Skeletal muscle tissue (tissue), 3 donors: ENCODE measurements at regions not wholly inside any gene's neighbourhood (a gene's known extent, or its start where the extent isn't known, plus 50 kb on each side); places are given as distances from the start of the nearest gene placed in this dataset.

ENCODE experiments used
- H3K27ac ChIP-seq: one replicate; pipeline ENCODE4 v1.7.0; 2013; ENCODE audit warnings: mild to moderate bottlenecking, low read depth, low read length, inconsistent platforms
- H3K27me3 ChIP-seq, 3 donors: one replicate each; pipeline ENCODE4 v1.7.0; 2013; ENCODE audit warnings: low read length in 3 of 3; ENCODE audit not compliant: control insufficient read depth in 3 of 3, insufficient read depth in 3 of 3
- H3K36me3 ChIP-seq, 3 donors: one replicate each; pipeline ENCODE4 v1.7.0; 2013; ENCODE audit warnings: low read length in 3 of 3; ENCODE audit not compliant: control insufficient read depth in 3 of 3, insufficient read depth in 3 of 3
- H3K4me1 ChIP-seq, 3 donors: one replicate each; pipeline ENCODE4 v1.7.0; 2013; ENCODE audit warnings: low read length in 3 of 3, mild to moderate bottlenecking in 3 of 3; ENCODE audit not compliant: control insufficient read depth in 3 of 3, insufficient read depth in 3 of 3
- H3K4me3 ChIP-seq, 3 donors: one replicate each; pipeline ENCODE4 v1.7.0; 2013; ENCODE audit warnings: low read length in 3 of 3
- H3K9ac ChIP-seq, 3 donors: one replicate each; pipeline ENCODE4 v1.7.0; 2013; ENCODE audit warnings: low read length in 3 of 3, mild to moderate bottlenecking in 3 of 3, moderate library complexity in 2 of 3, low read depth in 1 of 3
- H3K9me3 ChIP-seq, 3 donors: one replicate each; pipeline ENCODE4 v1.7.0; 2013; ENCODE audit warnings: low read length in 3 of 3; ENCODE audit not compliant: control insufficient read depth in 3 of 3
- donor health status: Osteomylitis.

GRCh38 chr12:91355150-91356006 is 172.8 kb upstream of the DCN start:
- H3K27ac ChIP-seq, result no peak overlapping the region
- no peaks in the 10 kb centered on the region for H3K4me1 ChIP-seq
- H3K9me3 ChIP-seq, result no peaks in the 10 kb centered on the region
- no peak overlapping the region for H3K9ac ChIP-seq
- no peaks in the 10 kb centered on the region for H3K36me3 ChIP-seq
- no peak overlapping the region for H3K4me3 ChIP-seq
- no peaks in the 10 kb centered on the region for H3K27me3 ChIP-seq

- Histone ChIP-seq H3K9ac (no peak overlapping the region), H3K4me3 (no peak overlapping the region), H3K9me3 (no peaks in the 10 kb centered on the region), H3K4me1 (no peaks in the 10 kb centered on the region), H3K27me3 (no peaks in the 10 kb centered on the region), H3K27ac (no peak overlapping the region), H3K36me3 (no peaks in the 10 kb centered on the region)
These were observed 170.6 kb upstream of the DCN start for GRCh38 chr12:91353266-91353665.

GRCh38 chr12:91349476-91349875 is 166.9 kb upstream of the DCN start:
- Histone ChIP-seq H3K4me3 (no peak overlapping the region), H3K36me3 (no peaks in the 10 kb centered on the region), H3K27ac (no peak overlapping the region), H3K9ac (no peak overlapping the region), H3K4me1 (no peaks in the 10 kb centered on the region), H3K9me3 (no peaks in the 10 kb centered on the region), H3K27me3 (no peaks in the 10 kb centered on the region)

GRCh38 chr12:91347481-91348214 is 165.0 kb upstream of the DCN start:
- Histone ChIP-seq H3K9ac (no peak overlapping the region), H3K27me3 (no peaks in the 10 kb centered on the region), H3K4me1 (no peaks in the 10 kb centered on the region)

GRCh38 chr12:91346827-91347226 is 164.2 kb upstream of the DCN start:
- no peak overlapping the region for H3K4me3 ChIP-seq
- no peaks in the 10 kb centered on the region for H3K4me1 ChIP-seq
- no peaks in the 10 kb centered on the region for H3K36me3 ChIP-seq
- H3K27ac ChIP-seq, result no peak overlapping the region
- H3K27me3 ChIP-seq, result no peaks in the 10 kb centered on the region
- H3K9me3 ChIP-seq, result no peaks in the 10 kb centered on the region
- H3K9ac ChIP-seq, result no peak overlapping the region

More at GRCh38 chr12:91347481-91348214, 165.0 kb upstream of the DCN start:
- Histone ChIP-seq H3K27ac (no peak overlapping the region), H3K9me3 (no peaks in the 10 kb centered on the region), H3K36me3 (no peaks in the 10 kb centered on the region), H3K4me3 (no peak overlapping the region)

GRCh38 chr12:91344408-91344807 is 161.8 kb upstream of the DCN start:
- Histone ChIP-seq H3K9ac (no peak overlapping the region), H3K27me3 (no peaks in the 10 kb centered on the region), H3K36me3 (no peaks in the 10 kb centered on the region), H3K9me3 (no peaks in the 10 kb centered on the region), H3K4me1 (no peaks in the 10 kb centered on the region), H3K4me3 (no peak overlapping the region), H3K27ac (no peak overlapping the region)

- H3K9ac ChIP-seq, result no peak overlapping the region
- H3K4me3 ChIP-seq, result no peak overlapping the region
- no peaks in the 10 kb centered on the region for H3K27me3 ChIP-seq
- no peaks in the 10 kb centered on the region for H3K9me3 ChIP-seq
- no peak overlapping the region for H3K27ac ChIP-seq
- no peaks in the 10 kb centered on the region for H3K36me3 ChIP-seq
- H3K4me1 ChIP-seq, result no peaks in the 10 kb centered on the region
These were observed 160.4 kb upstream of the DCN start for GRCh38 chr12:91343010-91343409.

- no peaks in the 10 kb centered on the region for H3K27me3 ChIP-seq
- H3K4me3 ChIP-seq, result no peak overlapping the region
- no peaks in the 10 kb centered on the region for H3K36me3 ChIP-seq
- H3K9me3 ChIP-seq, result no peaks in the 10 kb centered on the region
- H3K4me1 ChIP-seq, result no peaks in the 10 kb centered on the region
- no peak overlapping the region for H3K27ac ChIP-seq
- H3K9ac ChIP-seq, result no peak overlapping the region
These were observed 156.5 kb upstream of the DCN start for GRCh38 chr12:91339106-91339505.

GRCh38 chr12:91335699-91336098 is 153.1 kb upstream of the DCN start:
- Histone ChIP-seq H3K27me3 (no peaks in the 10 kb centered on the region), H3K9me3 (no peaks in the 10 kb centered on the region), H3K9ac (no peak overlapping the region), H3K4me1 (no peaks in the 10 kb centered on the region), H3K27ac (no peak overlapping the region), H3K4me3 (no peak overlapping the region), H3K36me3 (no peaks in the 10 kb centered on the region)

GRCh38 chr12:91333966-91334365 is 151.3 kb upstream of the DCN start:
- no peaks in the 10 kb centered on the region for H3K4me1 ChIP-seq
- H3K27me3 ChIP-seq, result no peaks in the 10 kb centered on the region
- H3K27ac ChIP-seq, result no peak overlapping the region
- H3K9ac ChIP-seq, result no peak overlapping the region
- no peaks in the 10 kb centered on the region for H3K36me3 ChIP-seq
- H3K4me3 ChIP-seq, result no peak overlapping the region
- no peaks in the 10 kb centered on the region for H3K9me3 ChIP-seq
